Activated CD8-positive, alpha-beta memory T cell treated with anti-CD3 and anti-CD28 coated beads for 48 hours (primary cell): ENCODE measurements at regions not wholly inside any gene's neighbourhood (a gene's known extent, or its start where the extent isn't known, plus 50 kb on each side); places are given as distances from the start of the nearest gene placed in this dataset.

ENCODE experiments used
- DNase-seq, 3 experiments: peaks; one replicate each; pipeline ENCODE4 v3.0.0-alpha.2; 2020; ENCODE audit warnings: low read depth in 2 of 3, low spot score in 2 of 3

GRCh38 chr12:97921979-97922722 is 459.5 kb downstream of the RMST start:
- DNase-seq = no peak

- no peak for DNase-seq
Observed at GRCh38 chr12:97923546-97923945, 460.9 kb downstream of the RMST start.

DNA sequence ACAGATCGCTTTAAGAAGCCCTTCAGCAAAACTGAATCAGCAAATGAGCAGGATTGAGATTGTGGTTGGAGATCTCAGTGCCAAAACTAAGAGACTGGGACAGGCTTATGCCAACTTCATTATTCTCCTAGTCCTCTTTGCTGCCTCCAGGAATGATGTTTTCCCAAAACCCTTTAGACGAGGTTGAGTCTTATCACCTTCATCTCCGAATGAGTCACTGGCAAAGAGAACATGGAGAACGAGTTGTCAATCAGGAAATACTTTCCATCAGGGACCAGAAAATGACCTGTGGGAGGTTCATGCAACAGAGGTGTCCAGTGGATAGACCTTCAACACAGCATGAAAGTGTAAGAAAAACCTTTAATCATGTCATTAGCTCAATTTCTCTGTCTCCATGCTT is 461.5 kb downstream of the RMST start:
- DNase-seq = no peak

GRCh38 chr12:97927977-97928376 is 465.4 kb downstream of the RMST start:
- no peak for DNase-seq

- no peak for DNase-seq
Observed at GRCh38 chr12:97936165-97936564, 473.6 kb downstream of the RMST start.

DNA sequence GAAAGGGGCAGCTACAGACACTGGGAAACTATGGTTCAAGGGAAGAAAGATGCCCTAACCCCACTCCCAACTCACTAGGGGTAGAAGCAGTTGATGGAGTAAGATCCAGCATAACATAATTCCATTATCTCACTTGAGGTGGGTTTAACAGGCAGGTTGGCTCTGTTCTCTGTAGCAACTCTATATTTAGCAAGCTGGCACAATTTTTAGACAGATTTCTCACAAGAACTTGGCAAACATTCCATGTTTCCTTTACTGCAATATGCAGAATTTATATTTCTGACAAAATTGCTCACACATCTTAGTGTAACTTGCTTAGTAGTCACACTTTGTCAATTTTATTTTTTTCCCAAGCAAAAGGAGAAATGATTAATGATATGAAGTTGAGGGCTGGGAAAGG is 475.4 kb downstream of the RMST start:
- DNase-seq = no peak

DNA sequence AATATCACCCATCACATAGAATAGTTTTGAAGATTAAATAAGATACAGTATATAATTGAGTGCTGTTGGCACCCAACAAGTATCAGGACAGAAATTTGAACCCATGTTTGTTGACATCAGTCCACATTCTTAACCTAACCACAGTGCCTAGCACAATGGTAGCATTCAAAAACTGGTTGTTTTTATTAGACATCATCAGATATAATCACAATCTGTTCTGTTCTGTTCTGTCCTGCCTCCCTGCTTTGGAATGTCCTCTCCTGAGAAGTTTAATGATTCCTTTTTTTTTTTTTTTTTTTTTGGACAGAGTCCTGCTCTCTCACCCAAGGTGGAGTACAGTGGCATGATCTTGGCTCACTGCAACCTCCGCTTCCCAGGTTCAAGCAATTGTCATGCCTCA is 476.6 kb downstream of the RMST start:
- DNase-seq = no peak

GRCh38 chr12:97940105-97940504 is 477.5 kb downstream of the RMST start:
- no peak for DNase-seq

DNA sequence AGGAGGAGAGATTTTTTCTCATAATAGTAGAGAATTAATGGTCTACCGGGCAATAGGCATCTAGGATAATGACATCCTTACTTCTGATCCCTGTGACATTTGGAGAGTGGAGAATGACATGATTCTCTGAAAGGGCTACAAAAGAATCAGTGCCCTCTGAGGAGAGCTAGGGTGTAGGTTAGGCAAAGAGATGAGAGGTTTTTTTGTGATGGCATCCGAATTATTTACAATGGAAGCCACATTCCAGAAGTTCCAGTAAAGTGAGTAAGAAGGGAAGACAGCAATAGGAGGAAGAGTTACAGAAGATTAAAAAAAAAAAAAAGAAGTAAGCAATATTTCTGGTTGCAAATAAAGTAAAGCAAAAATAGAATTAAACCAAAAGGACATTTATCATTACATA is 478.0 kb downstream of the RMST start:
- DNase-seq = no peak

DNA sequence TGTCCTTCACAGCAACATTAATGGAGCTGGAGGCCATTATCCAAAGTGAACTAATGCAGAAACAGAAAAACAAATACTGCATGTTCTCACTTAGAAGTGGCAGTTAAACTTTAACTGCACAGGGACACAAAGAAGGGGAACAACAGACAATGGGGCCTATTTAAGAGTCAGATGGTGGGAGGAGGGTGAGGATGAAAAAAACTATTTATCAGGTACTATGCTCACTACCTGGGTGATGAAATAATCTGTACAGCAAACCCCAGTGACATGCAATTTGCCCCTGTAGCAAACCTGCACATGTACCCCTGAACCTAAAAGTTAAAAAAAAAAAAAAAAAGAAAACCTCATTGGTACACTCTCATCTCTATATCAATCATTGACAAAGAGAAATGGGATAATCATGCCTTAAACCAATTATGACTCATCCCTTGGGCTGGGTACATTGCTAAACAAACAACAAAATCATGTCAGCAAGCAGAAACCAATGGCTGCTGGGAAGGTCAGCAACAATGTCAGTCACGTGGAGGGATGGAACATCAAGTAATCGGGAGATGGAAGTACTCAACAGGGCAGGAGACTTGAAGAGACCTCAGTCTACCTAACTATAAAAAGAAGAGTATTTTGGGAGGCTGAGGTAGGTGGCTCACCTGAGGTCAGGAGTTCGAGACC is 479.2 kb downstream of the RMST start:
- DNase-seq = no peak

GRCh38 chr12:97943359-97943758 is 480.8 kb downstream of the RMST start:
- DNase-seq = no peak

DNA sequence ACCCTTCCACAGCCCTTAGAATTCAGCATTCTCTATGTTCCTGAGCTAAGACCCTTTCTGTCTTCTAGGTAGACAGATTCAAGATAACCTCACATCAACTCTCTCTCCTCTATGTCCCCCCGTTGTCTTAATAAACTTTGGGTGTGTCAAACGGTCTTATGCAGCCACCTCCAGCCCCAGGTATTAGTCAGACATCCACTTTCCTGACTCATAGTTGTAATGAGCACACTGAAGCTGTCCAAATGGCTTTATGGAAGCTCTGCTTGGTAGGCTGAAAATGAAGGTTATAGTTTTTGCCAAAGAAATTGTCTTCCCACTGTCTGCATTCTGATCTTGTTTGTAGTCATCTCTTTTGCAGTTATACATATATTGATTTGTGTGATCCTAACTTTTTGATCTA is 482.0 kb downstream of the RMST start:
- DNase-seq = no peak

GRCh38 chr12:97946701-97947100 is 484.1 kb downstream of the RMST start:
- DNase-seq = no peak

DNA sequence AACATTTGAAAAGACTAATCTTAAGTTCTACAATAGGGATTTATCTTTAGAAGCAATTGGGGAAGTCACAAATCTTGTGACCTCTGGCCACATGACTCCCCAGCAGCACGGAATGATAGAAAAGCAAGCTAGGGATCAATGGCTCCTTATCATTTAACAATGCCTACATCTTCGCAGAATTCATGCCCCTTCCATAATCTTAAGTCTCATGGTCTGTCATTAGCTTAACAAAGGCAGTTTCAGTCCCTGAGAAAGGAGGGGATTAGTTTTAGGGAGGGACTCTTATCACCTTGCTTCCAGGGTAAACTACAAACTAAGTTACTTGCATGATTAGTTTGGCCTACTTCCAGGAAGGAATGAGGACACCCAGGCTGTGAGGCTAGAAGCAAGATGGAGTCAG is 486.0 kb downstream of the RMST start:
- DNase-seq = no peak

GRCh38 chr12:97951239-97951638 is 488.6 kb downstream of the RMST start:
- no peak for DNase-seq

- no peak for DNase-seq
Observed at GRCh38 chr12:97951717-97952116, 489.1 kb downstream of the RMST start.

DNA sequence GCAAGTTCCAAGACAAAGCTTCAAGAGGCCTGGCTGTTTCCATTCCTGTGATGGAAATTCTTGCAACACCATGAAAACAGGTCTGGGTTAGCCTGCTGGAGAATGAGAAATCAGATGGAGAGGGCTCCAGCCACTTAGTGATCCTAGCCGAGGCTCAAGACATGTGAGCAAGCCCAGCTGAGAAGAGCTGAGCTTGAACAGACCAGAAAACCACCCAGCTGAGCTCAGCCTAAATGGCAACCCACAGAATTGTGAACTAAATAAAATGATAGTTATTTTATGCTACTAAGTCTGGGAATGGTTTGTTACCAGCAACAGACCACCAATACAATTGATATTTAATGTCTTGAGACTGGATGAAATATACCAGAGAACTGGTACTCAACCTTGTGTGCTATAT is 494.5 kb downstream of the RMST start:
- DNase-seq = no peak

DNA sequence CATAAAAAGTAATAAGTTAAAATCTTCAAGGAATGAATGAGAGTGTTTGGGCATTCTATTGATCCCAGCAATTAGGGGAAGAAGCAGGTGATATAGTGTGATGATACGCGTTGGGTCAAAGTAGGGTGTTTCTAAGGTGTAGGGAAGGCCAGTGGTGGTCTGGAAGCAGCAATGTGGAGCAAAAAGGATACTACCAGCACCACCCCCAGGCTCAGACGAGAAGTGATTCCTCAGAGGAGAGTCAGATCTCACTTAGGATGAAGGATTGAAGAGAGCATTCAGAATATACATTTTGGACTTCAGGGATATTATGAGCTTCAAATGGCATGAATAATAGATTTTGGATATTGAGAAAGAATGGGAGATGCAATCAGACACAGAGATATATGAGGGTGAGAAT is 497.6 kb downstream of the RMST start:
- DNase-seq = no peak

DNA sequence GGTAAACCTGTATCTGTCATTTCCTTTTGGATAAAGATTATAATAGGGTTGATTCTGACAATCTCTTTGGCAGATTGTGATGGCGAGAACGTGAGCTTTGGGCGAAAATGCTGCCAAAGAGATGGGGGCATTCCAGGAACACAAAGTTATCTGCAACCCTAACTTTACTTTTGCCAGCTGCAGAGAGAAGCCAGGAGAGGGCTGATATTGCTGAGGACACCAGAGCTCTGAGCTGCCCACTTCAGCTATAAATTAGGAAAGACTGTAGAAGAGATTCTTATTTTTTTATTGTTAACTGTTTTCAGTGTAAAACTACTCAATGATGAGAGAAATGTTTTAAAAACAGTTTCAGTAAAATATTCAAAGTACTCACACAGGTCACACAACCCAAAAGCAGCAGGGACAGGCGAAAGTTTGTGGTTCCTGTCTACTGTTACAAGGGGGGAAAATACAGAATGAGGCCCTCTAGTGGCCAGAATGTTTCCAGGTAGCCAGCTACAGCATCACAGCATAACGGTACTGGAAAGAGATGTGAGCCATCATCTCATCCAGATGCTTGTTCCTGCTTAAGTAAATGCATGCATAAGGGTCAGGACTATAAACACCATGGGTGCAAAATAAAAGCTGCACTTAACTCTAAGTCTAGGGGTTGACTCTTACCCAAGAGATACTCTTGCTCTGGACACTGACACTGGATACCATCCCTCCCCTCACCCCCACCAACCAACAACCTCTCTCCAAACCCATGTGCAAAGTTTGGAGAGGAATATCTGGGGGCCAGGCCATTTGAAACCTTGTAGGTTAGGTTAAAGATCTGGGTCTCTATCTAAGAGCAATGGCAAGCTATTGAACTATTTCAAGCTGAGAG is 498.4 kb downstream of the RMST start:
- DNase-seq = peak in 1 of 3 experiments; percentile 3

DNA sequence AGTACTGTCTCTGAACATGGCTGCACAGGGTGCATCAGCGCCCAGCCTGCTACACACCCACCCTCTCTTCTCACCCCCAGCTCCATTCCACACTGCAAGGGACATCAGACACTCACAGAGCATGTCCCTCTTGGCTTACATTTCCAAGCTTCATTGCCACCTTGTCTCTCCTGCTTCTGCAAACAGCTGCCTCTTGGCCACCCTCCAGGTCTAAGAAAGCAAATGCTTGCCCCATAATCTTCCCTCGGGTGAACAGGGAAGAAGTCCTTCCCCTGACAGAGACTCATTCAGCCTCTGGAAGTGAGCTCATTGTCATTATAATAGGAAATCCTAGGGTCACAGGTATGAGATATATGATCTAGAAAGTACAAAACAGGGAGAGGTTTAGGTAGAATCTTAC is 505.2 kb downstream of the RMST start:
- DNase-seq = no peak

GRCh38 chr12:97968641-97969197 is 506.1 kb downstream of the RMST start:
- no peak for DNase-seq
